ENCODE measurements at regions not wholly inside any gene's neighbourhood (a gene's known extent, or its start where the extent isn't known, plus 50 kb on each side); places are given as distances from the start of the nearest gene placed in this dataset.

GRCh38 chr18:64474773-64475172 lies 325.9 kb upstream of the LINC00305 start:
- TF ChIP-seq EP300 (IDR thresholded peaks at IDR 0.05): no peak
- no peak for TF ChIP-seq POLR2A (IDR thresholded peaks at IDR 0.05)
- no peak for TF ChIP-seq CTCF (IDR thresholded peaks at IDR 0.05)
